H1 (cell line): ENCODE measurements at regions not wholly inside any gene's neighbourhood (a gene's known extent, or its start where the extent isn't known, plus 50 kb on each side); places are given as distances from the start of the nearest gene placed in this dataset.

Experiments
- CTCF ChIP-seq, 3 experiments: IDR thresholded peaks; 1 replicate in 2 of 3; 2 replicates in 1 of 3; pipeline versions ENCODE4 v1.5.1 to v1.6.1; 2011; ENCODE audit warnings: low read length in 3 of 3, mild to moderate bottlenecking in 3 of 3, inconsistent platforms in 2 of 3, low read depth in 1 of 3, moderate library complexity in 1 of 3; ENCODE audit not compliant: insufficient read depth in 1 of 3; ENCODE audit errors: control extremely low read depth in 1 of 3
- TCF12 ChIP-seq: IDR thresholded peaks from 2 replicates; pipeline ENCODE4 v1.6.1; 2011; ENCODE audit warnings: low read depth, mild to moderate bottlenecking, low read length

DNA sequence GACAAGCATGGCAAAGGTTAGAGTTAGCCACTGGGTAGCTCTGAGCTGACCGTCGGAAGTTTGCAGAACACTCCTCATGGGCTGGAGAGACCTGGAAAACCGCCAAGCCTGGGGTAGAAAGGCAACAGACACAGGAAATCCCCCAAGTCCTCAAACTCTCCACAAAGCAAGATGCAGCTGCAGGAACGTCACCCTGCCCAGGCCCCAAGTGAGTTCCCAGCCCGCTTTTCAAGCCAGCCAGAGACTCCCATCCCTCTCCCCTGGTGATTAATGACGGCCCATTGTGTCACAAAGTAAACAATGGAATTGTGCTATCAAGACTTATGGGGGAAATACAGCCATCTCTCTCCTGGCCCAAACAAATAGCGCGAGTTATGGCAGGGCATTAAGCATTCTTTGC is 633.0 kb downstream of the TBC1D22A start (continued):
- TF ChIP-seq CTCF (IDR thresholded peaks at IDR 0.05; ENCODE audit: control extremely low read depth in 1 of 3, insufficient read depth in 1 of 3, low read depth in 1 of 3, low read length in 3 of 3) (no peak), TCF12 (no peak)
